Right renal cortex interstitium (tissue), 3 donors: ENCODE measurements at regions not wholly inside any gene's neighbourhood (a gene's known extent, or its start where the extent isn't known, plus 50 kb on each side); places are given as distances from the start of the nearest gene placed in this dataset.
"Not testable (repeated sequence)": the region's sequence is repeated elsewhere in the genome, so short reads cannot be mapped to it uniquely, and the experiment has no call there.

Experiments used
- DNase-seq, 3 donors: peaks; one replicate each; pipeline ENCODE4 v3.0.0-alpha.2; 2013; ENCODE audit warnings: low read depth in 3 of 3, low spot score in 2 of 3

GRCh38 chr12:25787701-25788100 is 170.8 kb upstream of the RASSF8 start:
- DNase-seq: no peak

GRCh38 chr12:25788707-25789442 is 169.6 kb upstream of the RASSF8 start:
- DNase-seq: no peak

- no peak for DNase-seq
Observed at GRCh38 chr12:25789541-25789944, 168.9 kb upstream of the RASSF8 start.

- no peak for DNase-seq
Observed at GRCh38 chr12:25792031-25792430, 166.5 kb upstream of the RASSF8 start.

- no peak for DNase-seq
Observed at GRCh38 chr12:25793196-25793595, 165.3 kb upstream of the RASSF8 start.

GRCh38 chr12:25794571-25794970 is 163.9 kb upstream of the RASSF8 start:
- DNase-seq: no peak

GRCh38 chr12:25796523-25797000 is 161.9 kb upstream of the RASSF8 start:
- DNase-seq: no peak

- no peak for DNase-seq
Observed at GRCh38 chr12:25797386-25797785, 161.1 kb upstream of the RASSF8 start.

GRCh38 chr12:25797949-25798348 is 160.5 kb upstream of the RASSF8 start:
- DNase-seq: no peak

GRCh38 chr12:25800101-25800500 is 158.4 kb upstream of the RASSF8 start:
- no peak for DNase-seq

GRCh38 chr12:25801734-25802133 is 156.7 kb upstream of the RASSF8 start:
- no peak for DNase-seq

GRCh38 chr12:25802143-25802542 is 156.3 kb upstream of the RASSF8 start:
- no peak for DNase-seq

GRCh38 chr12:25803029-25803664 is 155.3 kb upstream of the RASSF8 start:
- not testable (repeated sequence) for DNase-seq

GRCh38 chr12:25804286-25804685 is 154.2 kb upstream of the RASSF8 start:
- DNase-seq: not testable (repeated sequence)

GRCh38 chr12:25806271-25806670 is 152.2 kb upstream of the RASSF8 start:
- DNase-seq: no peak

- DNase-seq: no peak
Observed at GRCh38 chr12:25808604-25809003, 149.9 kb upstream of the RASSF8 start.

GRCh38 chr12:25810683-25811082 is 147.8 kb upstream of the RASSF8 start:
- no peak for DNase-seq

- no peak for DNase-seq
Observed at GRCh38 chr12:25811656-25812126, 146.8 kb upstream of the RASSF8 start.

GRCh38 chr12:25812295-25812694 is 146.2 kb upstream of the RASSF8 start:
- DNase-seq: no peak

- DNase-seq: no peak
Observed at GRCh38 chr12:25813843-25814242, 144.6 kb upstream of the RASSF8 start.

- no peak for DNase-seq
Observed at GRCh38 chr12:25816637-25817036, 141.8 kb upstream of the RASSF8 start.

- no peak for DNase-seq
Observed at GRCh38 chr12:25817166-25817565, 141.3 kb upstream of the RASSF8 start.
